ENCODE measurements at regions not wholly inside any gene's neighbourhood (a gene's known extent, or its start where the extent isn't known, plus 50 kb on each side); places are given as distances from the start of the nearest gene placed in this dataset.

DNA sequence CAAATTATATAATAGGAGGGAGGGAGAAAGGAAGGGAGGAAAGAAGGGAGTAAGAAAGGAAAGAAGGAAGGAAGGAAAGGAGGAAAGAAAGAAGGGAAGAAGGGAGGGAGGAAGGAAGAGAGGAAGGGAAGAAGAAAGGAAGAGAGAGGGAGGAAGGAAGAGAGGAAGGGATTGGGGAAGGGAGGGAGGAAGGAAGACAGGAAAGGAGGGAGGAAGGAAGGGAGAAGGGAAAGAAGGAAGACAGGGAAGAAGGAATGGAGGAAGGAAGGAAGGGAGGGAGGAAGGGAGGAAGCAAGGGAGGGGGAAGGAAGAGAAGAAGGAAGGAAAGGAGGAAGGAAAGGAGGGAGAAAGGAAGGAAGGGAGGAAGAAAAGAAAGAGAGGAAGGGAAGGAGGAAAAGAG lies 660.5 kb downstream of the EPM2A start:
- H3F3A ChIP-seq (replicated peaks; ENCODE audit: low read depth), result no peaks in the 10 kb centered on the region
- no peaks in the 10 kb centered on the region for H3K36me3 ChIP-seq (ENCODE audit: insufficient read depth)
- ATAC-seq (no peak), DNase-seq (ENCODE audit: low spot score) (no peak)
- TF ChIP-seq ZNF331 (CRISPR knock-in tag; IDR thresholded peaks at IDR 0.05; ENCODE audit: low read depth) (no peak), CREB1 (CRISPR knock-in tag; IDR thresholded peaks at IDR 0.05; ENCODE audit: low read depth) (no peak), EZH2phosphoT487 (IDR thresholded peaks at IDR 0.05; ENCODE audit: unreplicated experiment) (no peak), ZNF114 (CRISPR knock-in tag; IDR thresholded peaks at IDR 0.05) (no peak), EZH2 (IDR thresholded peaks at IDR 0.05; ENCODE audit: low read depth, unreplicated experiment) (no peak), NANOG (IDR thresholded peaks at IDR 0.05; ENCODE audit: borderline replicate concordance) (no peak), JUNB (IDR thresholded peaks at IDR 0.05; ENCODE audit: unreplicated experiment) (no peak), STAT1 (IDR thresholded peaks at IDR 0.05; ENCODE audit: unreplicated experiment) (no peak), POLR2AphosphoS5 (IDR thresholded peaks at IDR 0.05; ENCODE audit: low read depth) (no peak)
- TF ChIP-seq, protein P1, sequence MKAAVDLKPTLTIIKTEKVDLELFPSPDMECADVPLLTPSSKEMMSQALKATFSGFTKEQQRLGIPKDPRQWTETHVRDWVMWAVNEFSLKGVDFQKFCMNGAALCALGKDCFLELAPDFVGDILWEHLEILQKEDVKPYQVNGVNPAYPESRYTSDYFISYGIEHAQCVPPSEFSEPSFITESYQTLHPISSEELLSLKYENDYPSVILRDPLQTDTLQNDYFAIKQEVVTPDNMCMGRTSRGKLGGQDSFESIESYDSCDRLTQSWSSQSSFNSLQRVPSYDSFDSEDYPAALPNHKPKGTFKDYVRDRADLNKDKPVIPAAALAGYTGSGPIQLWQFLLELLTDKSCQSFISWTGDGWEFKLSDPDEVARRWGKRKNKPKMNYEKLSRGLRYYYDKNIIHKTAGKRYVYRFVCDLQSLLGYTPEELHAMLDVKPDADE (IDR thresholded peaks at IDR 0.05), result no peak
- TF ChIP-seq, protein P2, sequence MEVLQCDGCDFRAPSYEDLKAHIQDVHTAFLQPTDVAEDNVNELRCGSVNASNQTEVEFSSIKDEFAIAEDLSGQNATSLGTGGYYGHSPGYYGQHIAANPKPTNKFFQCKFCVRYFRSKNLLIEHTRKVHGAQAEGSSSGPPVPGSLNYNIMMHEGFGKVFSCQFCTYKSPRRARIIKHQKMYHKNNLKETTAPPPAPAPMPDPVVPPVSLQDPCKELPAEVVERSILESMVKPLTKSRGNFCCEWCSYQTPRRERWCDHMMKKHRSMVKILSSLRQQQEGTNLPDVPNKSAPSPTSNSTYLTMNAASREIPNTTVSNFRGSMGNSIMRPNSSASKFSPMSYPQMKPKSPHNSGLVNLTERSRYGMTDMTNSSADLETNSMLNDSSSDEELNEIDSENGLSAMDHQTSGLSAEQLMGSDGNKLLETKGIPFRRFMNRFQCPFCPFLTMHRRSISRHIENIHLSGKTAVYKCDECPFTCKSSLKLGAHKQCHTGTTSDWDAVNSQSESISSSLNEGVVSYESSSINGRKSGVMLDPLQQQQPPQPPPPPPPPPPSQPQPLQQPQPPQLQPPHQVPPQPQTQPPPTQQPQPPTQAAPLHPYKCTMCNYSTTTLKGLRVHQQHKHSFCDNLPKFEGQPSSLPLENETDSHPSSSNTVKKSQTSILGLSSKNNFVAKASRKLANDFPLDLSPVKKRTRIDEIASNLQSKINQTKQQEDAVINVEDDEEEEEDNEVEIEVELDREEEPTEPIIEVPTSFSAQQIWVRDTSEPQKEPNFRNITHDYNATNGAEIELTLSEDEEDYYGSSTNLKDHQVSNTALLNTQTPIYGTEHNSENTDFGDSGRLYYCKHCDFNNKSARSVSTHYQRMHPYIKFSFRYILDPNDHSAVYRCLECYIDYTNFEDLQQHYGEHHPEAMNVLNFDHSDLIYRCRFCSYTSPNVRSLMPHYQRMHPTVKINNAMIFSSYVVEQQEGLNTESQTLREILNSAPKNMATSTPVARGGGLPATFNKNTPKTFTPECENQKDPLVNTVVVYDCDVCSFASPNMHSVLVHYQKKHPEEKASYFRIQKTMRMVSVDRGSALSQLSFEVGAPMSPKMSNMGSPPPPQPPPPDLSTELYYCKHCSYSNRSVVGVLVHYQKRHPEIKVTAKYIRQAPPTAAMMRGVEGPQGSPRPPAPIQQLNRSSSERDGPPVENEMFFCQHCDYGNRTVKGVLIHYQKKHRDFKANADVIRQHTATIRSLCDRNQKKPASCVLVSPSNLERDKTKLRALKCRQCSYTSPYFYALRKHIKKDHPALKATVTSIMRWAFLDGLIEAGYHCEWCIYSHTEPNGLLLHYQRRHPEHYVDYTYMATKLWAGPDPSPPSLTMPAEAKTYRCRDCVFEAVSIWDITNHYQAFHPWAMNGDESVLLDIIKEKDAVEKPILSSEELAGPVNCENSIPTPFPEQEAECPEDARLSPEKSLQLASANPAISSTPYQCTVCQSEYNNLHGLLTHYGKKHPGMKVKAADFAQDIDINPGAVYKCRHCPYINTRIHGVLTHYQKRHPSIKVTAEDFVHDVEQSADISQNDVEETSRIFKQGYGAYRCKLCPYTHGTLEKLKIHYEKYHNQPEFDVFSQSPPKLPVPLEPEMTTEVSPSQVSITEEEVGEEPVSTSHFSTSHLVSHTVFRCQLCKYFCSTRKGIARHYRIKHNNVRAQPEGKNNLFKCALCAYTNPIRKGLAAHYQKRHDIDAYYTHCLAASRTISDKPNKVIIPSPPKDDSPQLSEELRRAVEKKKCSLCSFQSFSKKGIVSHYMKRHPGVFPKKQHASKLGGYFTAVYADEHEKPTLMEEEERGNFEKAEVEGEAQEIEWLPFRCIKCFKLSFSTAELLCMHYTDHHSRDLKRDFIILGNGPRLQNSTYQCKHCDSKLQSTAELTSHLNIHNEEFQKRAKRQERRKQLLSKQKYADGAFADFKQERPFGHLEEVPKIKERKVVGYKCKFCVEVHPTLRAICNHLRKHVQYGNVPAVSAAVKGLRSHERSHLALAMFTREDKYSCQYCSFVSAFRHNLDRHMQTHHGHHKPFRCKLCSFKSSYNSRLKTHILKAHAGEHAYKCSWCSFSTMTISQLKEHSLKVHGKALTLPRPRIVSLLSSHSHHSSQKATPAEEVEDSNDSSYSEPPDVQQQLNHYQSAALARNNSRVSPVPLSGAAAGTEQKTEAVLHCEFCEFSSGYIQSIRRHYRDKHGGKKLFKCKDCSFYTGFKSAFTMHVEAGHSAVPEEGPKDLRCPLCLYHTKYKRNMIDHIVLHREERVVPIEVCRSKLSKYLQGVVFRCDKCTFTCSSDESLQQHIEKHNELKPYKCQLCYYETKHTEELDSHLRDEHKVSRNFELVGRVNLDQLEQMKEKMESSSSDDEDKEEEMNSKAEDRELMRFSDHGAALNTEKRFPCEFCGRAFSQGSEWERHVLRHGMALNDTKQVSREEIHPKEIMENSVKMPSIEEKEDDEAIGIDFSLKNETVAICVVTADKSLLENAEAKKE (CRISPR knock-in tag; IDR thresholded peaks at IDR 0.05), result no peak
- TF ChIP-seq, protein P3, sequence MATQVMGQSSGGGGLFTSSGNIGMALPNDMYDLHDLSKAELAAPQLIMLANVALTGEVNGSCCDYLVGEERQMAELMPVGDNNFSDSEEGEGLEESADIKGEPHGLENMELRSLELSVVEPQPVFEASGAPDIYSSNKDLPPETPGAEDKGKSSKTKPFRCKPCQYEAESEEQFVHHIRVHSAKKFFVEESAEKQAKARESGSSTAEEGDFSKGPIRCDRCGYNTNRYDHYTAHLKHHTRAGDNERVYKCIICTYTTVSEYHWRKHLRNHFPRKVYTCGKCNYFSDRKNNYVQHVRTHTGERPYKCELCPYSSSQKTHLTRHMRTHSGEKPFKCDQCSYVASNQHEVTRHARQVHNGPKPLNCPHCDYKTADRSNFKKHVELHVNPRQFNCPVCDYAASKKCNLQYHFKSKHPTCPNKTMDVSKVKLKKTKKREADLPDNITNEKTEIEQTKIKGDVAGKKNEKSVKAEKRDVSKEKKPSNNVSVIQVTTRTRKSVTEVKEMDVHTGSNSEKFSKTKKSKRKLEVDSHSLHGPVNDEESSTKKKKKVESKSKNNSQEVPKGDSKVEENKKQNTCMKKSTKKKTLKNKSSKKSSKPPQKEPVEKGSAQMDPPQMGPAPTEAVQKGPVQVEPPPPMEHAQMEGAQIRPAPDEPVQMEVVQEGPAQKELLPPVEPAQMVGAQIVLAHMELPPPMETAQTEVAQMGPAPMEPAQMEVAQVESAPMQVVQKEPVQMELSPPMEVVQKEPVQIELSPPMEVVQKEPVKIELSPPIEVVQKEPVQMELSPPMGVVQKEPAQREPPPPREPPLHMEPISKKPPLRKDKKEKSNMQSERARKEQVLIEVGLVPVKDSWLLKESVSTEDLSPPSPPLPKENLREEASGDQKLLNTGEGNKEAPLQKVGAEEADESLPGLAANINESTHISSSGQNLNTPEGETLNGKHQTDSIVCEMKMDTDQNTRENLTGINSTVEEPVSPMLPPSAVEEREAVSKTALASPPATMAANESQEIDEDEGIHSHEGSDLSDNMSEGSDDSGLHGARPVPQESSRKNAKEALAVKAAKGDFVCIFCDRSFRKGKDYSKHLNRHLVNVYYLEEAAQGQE (IDR thresholded peaks at IDR 0.05; ENCODE audit: unreplicated experiment), result no peak
- TF ChIP-seq, protein P4, sequence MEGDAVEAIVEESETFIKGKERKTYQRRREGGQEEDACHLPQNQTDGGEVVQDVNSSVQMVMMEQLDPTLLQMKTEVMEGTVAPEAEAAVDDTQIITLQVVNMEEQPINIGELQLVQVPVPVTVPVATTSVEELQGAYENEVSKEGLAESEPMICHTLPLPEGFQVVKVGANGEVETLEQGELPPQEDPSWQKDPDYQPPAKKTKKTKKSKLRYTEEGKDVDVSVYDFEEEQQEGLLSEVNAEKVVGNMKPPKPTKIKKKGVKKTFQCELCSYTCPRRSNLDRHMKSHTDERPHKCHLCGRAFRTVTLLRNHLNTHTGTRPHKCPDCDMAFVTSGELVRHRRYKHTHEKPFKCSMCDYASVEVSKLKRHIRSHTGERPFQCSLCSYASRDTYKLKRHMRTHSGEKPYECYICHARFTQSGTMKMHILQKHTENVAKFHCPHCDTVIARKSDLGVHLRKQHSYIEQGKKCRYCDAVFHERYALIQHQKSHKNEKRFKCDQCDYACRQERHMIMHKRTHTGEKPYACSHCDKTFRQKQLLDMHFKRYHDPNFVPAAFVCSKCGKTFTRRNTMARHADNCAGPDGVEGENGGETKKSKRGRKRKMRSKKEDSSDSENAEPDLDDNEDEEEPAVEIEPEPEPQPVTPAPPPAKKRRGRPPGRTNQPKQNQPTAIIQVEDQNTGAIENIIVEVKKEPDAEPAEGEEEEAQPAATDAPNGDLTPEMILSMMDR (conservative IDR thresholded peaks at IDR 0.05; ENCODE audit: low read depth in 2 of 2), result no peak
- H3K4me3 Mint-ChIP-seq, result no peak overlapping the region
- no peak overlapping the region for H3K4me3 ChIP-seq
- H3K4me1 ChIP-seq (ENCODE audit: insufficient read depth), result no peaks in the 10 kb centered on the region
- H3K36me3 Mint-ChIP-seq (ENCODE audit: low read depth), result no peaks in the 10 kb centered on the region
- H3K27me3 ChIP-seq (ENCODE audit: insufficient read depth), result no peaks in the 10 kb centered on the region
- H3K4me1 Mint-ChIP-seq, result no peaks in the 10 kb centered on the region
- H3K27ac Mint-ChIP-seq, result no peak overlapping the region
- H3K79me2 ChIP-seq (replicated peaks; ENCODE audit: insufficient read depth), result no peaks in the 10 kb centered on the region
- peaks cover 6% of the 10 kb centered on the region; the same call in 1 of the 2 replicates for H3K9me2 ChIP-seq (ENCODE audit: insufficient read depth)
- H3K27ac ChIP-seq (ENCODE audit: low read depth), result no peak overlapping the region
- H3K27me3 Mint-ChIP-seq (ENCODE audit: insufficient read depth, low read depth, poor library complexity), result peaks cover 1% of the 10 kb centered on the region
- H3K4me2 ChIP-seq, result no peak overlapping the region
- peaks cover 4% of the 10 kb centered on the region; the same call in 1 of the 3 replicates for H3K9me3 Mint-ChIP-seq
- H4K20me1 ChIP-seq (replicated peaks; ENCODE audit: insufficient read depth), result no peaks in the 10 kb centered on the region
- H2AFZ ChIP-seq, result no peak overlapping the region; the same call in 1 of the 2 replicates

Data from GM23338 (cell line).